ENCODE measurements at regions not wholly inside any gene's neighbourhood (a gene's known extent, or its start where the extent isn't known, plus 50 kb on each side); places are given as distances from the start of the nearest gene placed in this dataset.
"Not testable (repeated sequence)": the region's sequence is repeated elsewhere in the genome, so short reads cannot be mapped to it uniquely, and the experiment has no call there.

- H3K4me3 ChIP-seq (ENCODE audit: low read length), result no peak overlapping the region
- TF ChIP-seq, protein P1, sequence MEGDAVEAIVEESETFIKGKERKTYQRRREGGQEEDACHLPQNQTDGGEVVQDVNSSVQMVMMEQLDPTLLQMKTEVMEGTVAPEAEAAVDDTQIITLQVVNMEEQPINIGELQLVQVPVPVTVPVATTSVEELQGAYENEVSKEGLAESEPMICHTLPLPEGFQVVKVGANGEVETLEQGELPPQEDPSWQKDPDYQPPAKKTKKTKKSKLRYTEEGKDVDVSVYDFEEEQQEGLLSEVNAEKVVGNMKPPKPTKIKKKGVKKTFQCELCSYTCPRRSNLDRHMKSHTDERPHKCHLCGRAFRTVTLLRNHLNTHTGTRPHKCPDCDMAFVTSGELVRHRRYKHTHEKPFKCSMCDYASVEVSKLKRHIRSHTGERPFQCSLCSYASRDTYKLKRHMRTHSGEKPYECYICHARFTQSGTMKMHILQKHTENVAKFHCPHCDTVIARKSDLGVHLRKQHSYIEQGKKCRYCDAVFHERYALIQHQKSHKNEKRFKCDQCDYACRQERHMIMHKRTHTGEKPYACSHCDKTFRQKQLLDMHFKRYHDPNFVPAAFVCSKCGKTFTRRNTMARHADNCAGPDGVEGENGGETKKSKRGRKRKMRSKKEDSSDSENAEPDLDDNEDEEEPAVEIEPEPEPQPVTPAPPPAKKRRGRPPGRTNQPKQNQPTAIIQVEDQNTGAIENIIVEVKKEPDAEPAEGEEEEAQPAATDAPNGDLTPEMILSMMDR (conservative IDR thresholded peaks at IDR 0.05; ENCODE audit: low read depth, low read length), result no peak
- no peak for DNase-seq (ENCODE audit: low read depth)
These were observed 442.0 kb upstream of the MEF2C start for GRCh38 chr5:89324990-89325389.

GRCh38 chr5:89320421-89321277 lies 437.7 kb upstream of the MEF2C start:
- TF ChIP-seq, protein P1 (conservative IDR thresholded peaks at IDR 0.05; ENCODE audit: low read depth, low read length), result no peak
- DNase-seq (ENCODE audit: low read depth), result no peak

DNA sequence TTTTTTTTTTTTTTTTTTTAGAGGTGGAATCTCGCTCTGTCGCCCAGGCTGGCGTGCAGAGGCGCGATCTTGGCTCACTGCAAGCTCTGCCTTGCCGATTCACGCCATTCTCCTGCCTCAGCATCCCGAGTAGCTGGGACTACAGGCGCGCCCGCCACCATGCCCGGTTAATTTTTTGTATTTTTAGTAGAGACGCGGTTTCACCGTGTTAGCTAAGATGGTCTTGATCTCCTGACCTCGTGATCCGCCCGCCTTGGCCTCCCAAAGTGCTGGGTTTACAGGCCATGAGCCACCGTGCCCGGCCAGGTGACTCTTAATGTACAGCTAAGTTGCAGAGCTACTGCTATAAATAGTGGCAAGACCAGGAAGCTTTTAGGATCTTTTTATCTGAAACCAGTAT lies 434.9 kb upstream of the MEF2C start:
- not testable (repeated sequence) for H3K4me3 ChIP-seq (ENCODE audit: low read length)

More at GRCh38 chr5:89320421-89321277, 437.7 kb upstream of the MEF2C start:
- H3K4me3 ChIP-seq (ENCODE audit: low read length), result no peak overlapping the region

GRCh38 chr5:89315286-89316100 lies 432.5 kb upstream of the MEF2C start:
- TF ChIP-seq, protein P1 (conservative IDR thresholded peaks at IDR 0.05; ENCODE audit: low read depth, low read length), result no peak
- H3K4me3 ChIP-seq (ENCODE audit: low read length), result no peak overlapping the region
- no peak for DNase-seq (ENCODE audit: low read depth)

More for the DNA sequence above, 434.9 kb upstream of the MEF2C start:
- not testable (repeated sequence) for DNase-seq (ENCODE audit: low read depth)

DNA sequence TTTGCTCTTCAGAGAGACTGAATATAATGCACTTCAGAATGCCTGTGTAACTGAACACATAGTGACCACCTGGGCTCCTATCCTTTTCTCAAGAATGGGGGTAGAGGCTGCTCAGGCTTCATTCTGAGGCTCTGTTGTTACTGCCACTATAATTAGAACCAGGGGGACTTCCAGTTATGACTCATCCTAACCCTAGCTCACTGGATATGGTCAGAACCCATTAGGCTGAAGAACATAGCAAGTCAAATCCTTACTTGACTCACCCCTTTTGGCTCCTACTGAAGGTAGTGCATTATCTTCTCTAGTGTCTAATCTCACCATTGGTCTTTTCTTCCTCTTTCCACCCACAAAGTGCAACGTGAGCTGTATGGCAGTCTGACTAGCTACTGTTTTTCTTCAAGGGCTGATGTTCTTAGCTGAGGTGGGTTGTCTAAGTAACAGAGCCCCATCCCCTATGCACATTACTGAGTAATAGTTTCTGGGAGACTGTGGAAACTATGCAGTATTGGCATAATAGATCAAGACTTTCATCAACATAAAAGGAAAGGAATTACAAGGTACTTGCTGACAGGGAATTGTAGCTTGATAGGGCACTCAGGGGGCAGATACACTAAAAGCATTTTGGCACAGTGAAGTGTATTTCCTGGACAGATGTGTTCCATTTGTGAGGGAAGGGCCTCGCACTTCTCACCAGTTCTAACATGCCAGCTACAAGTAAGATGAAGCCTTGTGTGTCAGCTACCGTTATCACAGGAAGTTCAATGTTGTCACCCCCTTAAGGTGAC lies 431.0 kb upstream of the MEF2C start:
- no peak overlapping the region for H3K4me3 ChIP-seq (ENCODE audit: low read length)
- peak; percentile 43 for DNase-seq (ENCODE audit: low read depth)
- TF ChIP-seq, protein P1 (conservative IDR thresholded peaks at IDR 0.05; ENCODE audit: low read depth, low read length), result no peak

DNA sequence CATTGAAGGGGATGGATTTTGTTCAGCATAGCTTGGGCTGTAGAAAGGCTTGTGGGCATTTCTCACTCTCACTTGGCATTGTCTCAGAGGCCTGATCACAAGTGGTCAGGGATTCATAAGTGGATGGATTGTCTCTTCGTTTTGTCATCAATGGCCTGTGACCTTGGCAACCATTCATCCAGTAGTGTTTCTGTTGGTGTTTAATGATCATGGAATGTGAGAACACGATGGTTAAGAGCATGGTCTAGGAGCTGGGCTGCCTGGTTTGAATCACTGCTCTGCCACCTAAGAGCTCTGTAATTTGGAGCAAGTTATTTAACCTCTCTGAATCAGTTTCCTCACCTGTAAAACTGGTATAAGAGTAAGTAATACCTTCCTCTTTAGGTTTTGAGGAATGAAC lies 430.1 kb upstream of the MEF2C start:
- DNase-seq (ENCODE audit: low read depth), result peak; percentile 34
- no peak overlapping the region for H3K4me3 ChIP-seq (ENCODE audit: low read length)
- TF ChIP-seq, protein P1 (conservative IDR thresholded peaks at IDR 0.05; ENCODE audit: low read depth, low read length), result no peak

DNA sequence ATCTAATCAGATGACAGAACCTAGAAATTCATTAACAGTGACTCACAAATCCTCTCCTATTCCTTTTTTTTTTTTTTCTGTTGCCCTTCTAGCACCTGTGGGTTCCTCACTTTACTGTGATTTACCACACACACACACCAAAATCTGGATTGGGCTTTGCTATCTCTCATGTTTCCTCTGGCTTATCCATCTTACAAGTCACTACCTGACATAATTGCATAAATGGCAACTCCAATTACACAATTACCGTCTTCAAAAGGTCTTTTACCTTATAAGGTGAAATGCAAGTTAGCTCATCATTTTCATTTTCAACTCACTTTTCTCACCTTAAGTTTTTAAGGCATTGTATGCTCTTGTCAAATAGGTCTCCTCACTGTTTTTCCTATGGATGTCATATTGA lies 426.3 kb upstream of the MEF2C start:
- TF ChIP-seq, protein P1 (conservative IDR thresholded peaks at IDR 0.05; ENCODE audit: low read depth, low read length), result no peak
- DNase-seq (ENCODE audit: low read depth), result no peak
- H3K4me3 ChIP-seq (ENCODE audit: low read length), result no peak overlapping the region

Measured in retinal pigment epithelial cell (primary cell).